ENCODE measurements at regions not wholly inside any gene's neighbourhood (a gene's known extent, or its start where the extent isn't known, plus 50 kb on each side); places are given as distances from the start of the nearest gene placed in this dataset.

- no peak overlapping the region for H3K4me3 ChIP-seq (ENCODE audit: low read length)
- TF ChIP-seq CTCF (IDR thresholded peaks at IDR 0.05; ENCODE audit: insufficient read depth, low read depth, low read length, missing control alignments) = no peak
- DNase-seq (ENCODE audit: low read depth) = no peak
These were observed 72.1 kb downstream of the ZNF648 start for GRCh38 chr1:181989261-181989920.

GRCh38 chr1:181987996-181988395 is 73.5 kb downstream of the ZNF648 start:
- no peak overlapping the region for H3K4me3 ChIP-seq (ENCODE audit: low read length)
- TF ChIP-seq CTCF (IDR thresholded peaks at IDR 0.05; ENCODE audit: insufficient read depth, low read depth, low read length, missing control alignments) = no peak
- DNase-seq (ENCODE audit: low read depth) = no peak

GRCh38 chr1:181987334-181987895 is 74.1 kb downstream of the ZNF648 start:
- no peak for TF ChIP-seq CTCF (IDR thresholded peaks at IDR 0.05; ENCODE audit: insufficient read depth, low read depth, low read length, missing control alignments)
- DNase-seq (ENCODE audit: low read depth) = no peak
- H3K4me3 ChIP-seq (ENCODE audit: low read length) = no peak overlapping the region

GRCh38 chr1:181986907-181987305 is 74.6 kb downstream of the ZNF648 start:
- no peak overlapping the region for H3K4me3 ChIP-seq (ENCODE audit: low read length)
- no peak for TF ChIP-seq CTCF (IDR thresholded peaks at IDR 0.05; ENCODE audit: insufficient read depth, low read depth, low read length, missing control alignments)
- DNase-seq (ENCODE audit: low read depth) = no peak

GRCh38 chr1:181985936-181986906 is 75.3 kb downstream of the ZNF648 start:
- DNase-seq (ENCODE audit: low read depth) = no peak
- H3K4me3 ChIP-seq (ENCODE audit: low read length) = no peak overlapping the region
- TF ChIP-seq CTCF (IDR thresholded peaks at IDR 0.05; ENCODE audit: insufficient read depth, low read depth, low read length, missing control alignments) = no peak

GRCh38 chr1:181985281-181985680 is 76.2 kb downstream of the ZNF648 start:
- TF ChIP-seq CTCF (IDR thresholded peaks at IDR 0.05; ENCODE audit: insufficient read depth, low read depth, low read length, missing control alignments) = no peak
- no peak overlapping the region for H3K4me3 ChIP-seq (ENCODE audit: low read length)
- DNase-seq (ENCODE audit: low read depth) = no peak

Measured in epithelial cell of esophagus (primary cell).